Activated T-helper 9 cell treated with anti-CD3 and anti-CD28 coated beads, Interleukin-2, amount 50 U/mL, for 16 hours (primary cell): ENCODE measurements at regions not wholly inside any gene's neighbourhood (a gene's known extent, or its start where the extent isn't known, plus 50 kb on each side); places are given as distances from the start of the nearest gene placed in this dataset.
"Not testable (repeated sequence)": the region's sequence is repeated elsewhere in the genome, so short reads cannot be mapped to it uniquely, and the experiment has no call there.

ENCODE experiments used
- DNase-seq: peaks from one replicate; pipeline ENCODE4 v3.0.0-alpha.2; 2020; ENCODE audit warnings: low read depth

DNA sequence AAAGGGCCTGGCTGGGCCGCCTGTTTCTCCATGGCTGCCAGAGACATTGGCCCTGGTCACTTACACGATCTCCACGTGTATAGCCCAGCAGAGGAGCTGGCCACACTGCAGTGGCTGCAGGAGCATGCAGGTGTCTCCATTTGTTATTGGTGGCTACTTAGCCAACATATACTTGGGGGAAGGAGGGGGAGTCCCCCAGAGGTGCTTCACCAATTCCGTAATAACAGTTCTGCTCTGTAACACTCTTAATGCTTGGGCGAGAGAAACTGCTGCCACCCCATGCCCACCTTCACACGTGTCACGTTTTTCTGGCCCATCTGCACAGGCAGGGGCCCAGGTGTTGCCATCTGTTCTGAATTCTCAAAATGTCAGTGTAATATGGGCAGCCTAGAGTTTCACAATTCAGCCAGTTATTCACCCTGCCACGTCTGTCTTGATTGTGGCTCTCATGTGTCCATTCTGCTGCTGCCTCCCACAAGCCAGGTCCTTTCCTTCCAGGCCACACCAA lies 353.5 kb downstream of the BCL2L11 start:
- DNase-seq: not testable (repeated sequence)

DNA sequence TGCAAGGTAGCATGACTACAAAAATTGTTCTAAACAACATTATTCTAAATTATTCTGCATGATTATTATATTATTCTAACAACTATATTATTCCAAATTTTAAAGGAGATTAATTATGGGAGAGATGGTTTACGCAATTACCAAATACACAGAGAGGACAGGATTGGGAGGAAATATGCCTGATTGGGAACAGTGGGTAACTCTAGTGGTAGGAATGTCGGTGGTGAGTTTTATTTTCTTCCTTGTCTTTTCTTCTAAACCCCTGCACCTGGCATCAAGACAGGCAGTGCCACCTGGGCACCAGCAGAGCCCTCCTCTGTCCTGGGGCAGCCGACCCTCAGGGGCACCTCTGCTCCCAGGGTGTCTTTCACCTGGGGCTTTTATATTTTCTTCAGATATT lies 357.6 kb downstream of the BCL2L11 start:
- DNase-seq: not testable (repeated sequence)

DNA sequence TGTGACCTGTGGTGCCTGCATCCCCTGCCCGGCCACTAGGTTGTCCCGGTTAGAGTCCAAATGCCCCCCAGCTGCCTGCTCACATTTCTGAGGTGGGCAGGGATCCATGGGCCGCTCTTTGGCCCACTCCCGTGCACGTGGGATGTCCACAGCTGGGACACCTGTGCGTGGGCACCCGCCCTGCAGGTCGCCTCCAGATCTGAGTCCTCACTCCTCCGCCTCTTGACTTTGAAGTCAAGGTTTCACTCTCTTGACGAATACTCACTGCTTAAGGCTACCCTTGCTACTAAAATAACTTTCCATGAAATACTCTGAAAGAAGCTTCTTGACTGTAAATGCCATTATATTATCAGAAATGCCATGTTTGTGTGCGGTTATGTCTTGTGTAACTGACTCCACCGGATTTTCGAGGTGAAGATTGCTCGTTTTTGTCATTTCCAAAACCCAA lies 358.2 kb downstream of the BCL2L11 start:
- not testable (repeated sequence) for DNase-seq

DNA sequence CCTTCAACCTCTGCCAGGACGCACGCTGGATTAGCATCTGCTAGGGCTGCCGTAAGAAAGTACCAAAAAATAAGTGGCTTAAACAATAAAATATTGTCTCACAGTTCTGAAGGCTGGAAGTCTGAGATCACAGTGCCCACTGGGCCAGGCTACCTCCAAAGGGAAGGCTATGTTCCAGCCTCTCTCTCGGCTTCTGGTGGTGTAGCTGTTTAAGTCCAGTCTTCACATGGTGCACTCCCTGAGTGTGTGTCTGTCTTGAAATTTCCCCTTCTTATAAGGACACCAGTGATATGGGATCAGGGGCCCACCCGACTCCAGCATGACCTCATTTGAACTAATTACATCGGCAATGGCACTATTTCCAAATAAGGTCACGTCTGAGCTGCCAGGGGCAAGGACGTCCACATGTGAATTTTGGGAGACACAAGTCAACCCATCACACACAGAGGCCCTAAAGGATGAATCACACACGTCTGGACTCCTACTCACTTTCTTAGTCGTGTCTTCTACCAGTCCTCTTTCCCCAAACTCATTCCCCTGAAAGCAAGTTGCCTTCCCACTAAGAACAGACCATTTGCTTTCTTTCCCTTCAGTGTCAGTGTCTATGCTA lies 359.4 kb downstream of the BCL2L11 start:
- not testable (repeated sequence) for DNase-seq

DNA sequence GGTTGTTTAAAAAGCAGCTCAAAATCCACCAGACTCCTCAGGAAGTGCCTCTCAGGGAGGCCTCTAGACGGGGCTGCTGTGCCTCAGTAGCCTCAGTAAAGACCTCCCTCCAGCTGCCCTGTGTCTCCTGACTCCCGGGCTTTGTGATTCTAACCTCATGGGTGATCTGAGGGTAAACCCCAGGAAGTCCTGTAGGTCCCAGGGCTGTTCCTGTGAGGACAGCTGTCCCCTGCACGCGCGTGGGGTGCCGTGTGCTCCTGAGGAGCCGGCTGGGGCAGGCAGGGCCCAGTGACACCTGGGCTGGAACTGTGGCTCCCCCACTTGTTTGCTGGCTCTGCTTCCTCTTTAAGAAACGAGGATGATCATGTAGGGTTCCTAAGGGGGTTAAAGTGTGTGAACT lies 359.9 kb downstream of the BCL2L11 start:
- DNase-seq: not testable (repeated sequence)

DNA sequence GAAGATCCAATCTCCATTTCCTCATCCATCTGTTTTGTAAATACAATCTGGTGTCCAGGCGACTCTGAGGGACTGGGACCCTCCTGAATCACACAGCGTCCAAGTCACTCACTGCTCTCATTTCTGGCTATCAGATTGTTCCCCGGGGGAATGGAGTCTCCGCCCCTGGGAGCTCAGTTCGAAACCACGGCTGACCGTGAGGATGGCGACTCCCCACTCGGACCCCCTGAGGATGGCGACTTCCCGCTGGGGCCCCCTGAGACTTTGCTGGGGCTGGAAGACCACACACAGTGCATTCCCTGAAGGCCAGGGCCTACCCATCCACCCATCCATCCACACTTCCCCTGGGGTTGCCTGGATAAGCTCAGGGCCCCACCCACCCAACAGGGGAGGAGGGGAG lies 360.5 kb downstream of the BCL2L11 start:
- DNase-seq: not testable (repeated sequence)

DNA sequence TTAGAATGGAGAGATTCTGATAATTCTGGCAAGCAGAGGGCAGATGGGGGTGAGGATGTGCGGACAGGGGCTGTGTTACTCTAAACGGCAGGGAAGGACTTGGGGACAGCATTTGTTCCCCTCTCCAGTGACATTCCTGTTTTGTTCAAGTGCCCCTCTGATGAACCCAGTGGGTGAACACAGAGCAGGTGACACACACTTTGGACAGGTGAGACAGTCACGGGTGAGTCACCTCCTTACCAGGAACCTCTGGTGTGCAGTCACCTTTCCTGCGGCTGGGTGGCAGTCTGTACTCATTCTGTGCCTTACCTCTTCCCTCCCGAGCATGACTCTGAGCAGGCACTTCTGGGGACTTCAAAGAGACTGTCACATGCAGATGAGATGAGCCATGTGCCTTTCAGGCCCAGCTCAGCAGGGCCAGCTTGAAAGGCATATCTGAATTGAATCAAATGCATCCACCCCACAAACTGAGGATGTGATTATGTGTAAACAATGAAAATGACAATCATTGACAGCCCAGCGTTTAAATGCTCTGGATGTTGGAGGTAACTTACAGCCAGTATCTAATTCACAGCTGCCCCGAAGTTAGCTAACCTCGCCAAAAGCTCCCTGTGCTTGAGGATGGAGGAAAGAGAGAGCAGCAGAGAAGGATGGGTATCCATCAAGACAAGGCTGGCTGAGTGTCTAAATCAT lies 362.4 kb downstream of the BCL2L11 start:
- DNase-seq: not testable (repeated sequence)

DNA sequence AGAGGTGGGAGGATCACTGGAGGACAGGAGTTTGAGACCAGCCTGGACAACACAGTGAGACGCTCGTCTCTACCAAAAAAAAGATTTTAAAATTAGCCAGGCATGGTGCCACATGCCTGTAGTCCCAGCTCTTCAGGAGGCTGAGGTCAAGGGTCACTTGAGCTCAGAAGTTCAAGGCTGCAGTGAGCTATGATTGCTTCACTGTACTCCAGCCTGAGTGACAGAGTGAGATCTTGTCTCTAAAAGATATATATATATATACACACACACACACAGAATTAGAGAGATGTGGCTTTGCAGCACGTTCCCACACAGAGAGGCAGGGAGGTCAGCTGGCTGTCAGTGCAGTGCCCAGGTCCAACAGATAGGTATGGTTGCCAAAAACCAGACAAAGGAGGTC lies 363.4 kb downstream of the BCL2L11 start:
- not testable (repeated sequence) for DNase-seq

DNA sequence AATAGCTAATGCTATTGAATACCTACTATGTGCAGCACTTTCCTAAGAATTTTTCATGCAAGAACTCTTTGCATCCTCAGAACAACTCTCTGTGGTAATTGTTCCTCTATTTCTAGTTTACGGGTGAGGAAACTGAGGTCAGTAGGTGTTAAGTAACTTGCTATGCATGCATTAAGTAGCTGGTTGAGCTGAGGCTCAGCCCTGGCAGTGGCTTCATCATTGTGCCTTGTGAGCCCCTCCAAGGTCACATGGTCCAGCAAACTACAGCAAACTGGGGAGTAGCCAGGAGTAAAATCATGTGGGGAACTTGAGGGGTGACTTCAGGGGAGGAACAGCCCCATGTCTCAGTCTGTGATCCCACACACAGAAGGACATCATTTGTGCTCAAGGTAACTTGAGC lies 365.2 kb downstream of the BCL2L11 start:
- not testable (repeated sequence) for DNase-seq

DNA sequence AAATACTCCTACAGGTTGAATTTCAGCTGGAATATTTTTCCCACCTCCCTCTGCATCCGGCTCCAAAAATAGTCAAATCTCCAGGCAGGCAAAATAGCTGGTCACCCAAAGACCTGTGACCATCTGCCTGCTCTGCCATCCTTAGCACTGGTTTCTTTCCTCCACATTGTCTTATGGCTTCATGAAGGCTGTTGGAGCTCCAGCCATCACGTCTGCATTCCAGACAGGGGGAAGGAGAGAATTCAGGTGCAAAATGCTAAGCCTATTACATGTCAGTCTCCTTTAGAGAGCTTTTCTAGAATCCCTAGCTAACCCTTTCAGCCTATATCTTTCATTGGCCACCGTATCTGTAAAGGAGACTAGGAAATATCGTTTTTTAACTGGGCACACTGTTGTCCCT lies 367.7 kb downstream of the BCL2L11 start:
- DNase-seq: not testable (repeated sequence)

DNA sequence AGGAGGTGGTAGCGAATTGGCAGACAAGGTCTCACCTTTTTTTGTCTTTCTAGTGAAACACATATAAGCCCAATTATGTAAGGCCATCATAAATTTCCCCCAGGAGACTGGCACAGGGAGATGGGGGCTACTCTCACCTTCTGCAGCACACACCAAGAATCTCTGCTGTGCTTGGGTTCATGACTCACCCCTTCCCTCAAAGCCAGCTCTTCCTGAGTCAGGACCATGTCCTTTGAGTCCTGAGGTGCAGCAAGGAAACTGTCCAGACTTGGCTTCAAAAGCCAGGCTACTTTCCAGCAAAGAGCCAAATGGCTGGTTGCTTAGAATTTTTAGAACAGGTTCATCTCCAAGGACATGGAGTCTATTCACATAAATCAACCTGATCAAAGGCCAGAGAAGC lies 368.7 kb downstream of the BCL2L11 start:
- not testable (repeated sequence) for DNase-seq

DNA sequence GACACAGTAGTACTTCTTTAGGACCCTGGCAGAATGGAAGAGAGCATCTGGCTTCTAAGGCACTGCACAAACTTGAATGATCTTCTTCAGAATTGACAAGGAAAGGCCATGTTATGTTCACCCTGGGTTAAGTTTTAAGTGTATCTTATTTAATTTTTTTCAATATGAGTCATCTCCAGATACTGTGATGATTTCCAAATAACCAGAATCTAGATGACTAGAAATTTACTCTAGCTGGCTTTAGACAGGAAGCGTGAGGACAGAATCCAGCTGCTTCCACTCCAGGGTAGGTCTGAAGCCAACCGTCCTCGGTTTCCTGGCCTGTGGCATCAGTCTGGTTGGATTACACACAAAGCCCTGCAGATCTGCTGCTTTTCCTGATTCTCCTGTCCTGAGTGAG lies 370.5 kb downstream of the BCL2L11 start:
- not testable (repeated sequence) for DNase-seq

DNA sequence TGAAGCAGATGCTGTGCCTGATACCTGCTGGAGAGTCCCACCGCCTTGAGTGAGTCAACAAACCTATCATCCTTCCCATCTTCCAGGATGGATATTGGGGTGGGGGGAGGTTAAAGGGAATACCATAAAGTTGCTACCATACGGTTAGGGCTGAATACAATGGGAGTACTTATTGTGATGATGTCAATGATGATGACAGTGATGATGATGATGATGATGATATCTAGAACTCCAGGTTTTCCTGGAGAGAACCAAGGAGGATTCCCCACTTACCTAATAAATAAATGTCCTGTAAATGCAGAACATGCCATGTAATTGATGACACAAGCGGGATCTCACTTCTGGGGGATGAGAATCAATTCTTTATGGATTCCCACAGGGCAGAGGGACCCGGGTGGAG lies 370.9 kb downstream of the BCL2L11 start:
- DNase-seq: not testable (repeated sequence)

DNA sequence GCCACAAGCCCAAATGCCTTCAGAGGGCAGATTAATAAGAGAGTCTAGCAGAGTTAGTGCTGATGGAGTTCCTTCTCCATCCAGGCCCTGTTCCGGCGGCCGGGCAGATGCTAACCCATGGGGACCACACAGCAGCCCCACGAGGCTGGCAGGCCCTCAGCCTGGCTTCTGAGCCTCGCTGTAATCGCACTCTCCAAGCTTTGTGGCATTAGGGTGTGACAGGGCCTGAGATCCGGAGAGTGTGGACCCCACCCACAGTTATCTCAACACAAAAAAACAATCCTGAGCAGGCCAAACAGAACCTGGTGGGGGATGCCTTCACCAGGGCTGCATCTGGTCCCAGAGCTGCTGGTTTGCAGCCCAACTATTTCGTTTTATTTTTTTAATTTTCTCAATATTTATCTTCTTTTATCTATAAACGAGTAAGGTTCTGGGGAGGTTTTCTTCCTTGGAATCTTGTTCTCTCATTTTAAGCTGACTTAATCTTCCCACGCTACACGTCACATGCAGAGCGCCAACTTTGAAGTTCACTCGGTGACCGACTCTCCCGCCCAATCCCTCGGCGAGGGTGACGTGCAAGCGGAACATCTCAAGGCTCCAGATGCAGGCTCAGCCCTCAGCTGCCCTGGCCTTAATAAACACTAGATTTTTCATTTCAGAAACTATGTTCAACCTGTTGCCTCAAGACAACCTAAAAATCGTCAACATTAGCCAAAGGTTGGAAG lies 372.4 kb downstream of the BCL2L11 start:
- DNase-seq: not testable (repeated sequence)

DNA sequence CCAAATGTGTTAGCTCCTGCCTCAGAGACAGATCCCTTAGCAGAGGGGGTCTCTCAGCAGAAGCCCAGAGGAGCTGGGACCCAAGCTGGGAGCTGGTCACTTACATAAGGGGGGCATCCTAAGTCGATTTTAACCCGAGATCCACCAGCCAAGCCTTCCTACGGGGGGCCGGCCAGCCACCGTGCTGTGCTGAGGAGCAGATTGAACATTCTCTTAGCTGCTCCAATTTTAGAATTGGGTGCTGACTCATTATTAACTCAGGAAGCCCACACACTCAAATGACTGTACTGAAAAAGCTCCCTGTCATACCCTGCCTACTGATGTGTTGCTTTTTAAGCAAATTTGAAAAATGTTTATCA lies 373.0 kb downstream of the BCL2L11 start:
- DNase-seq: peak; percentile 27

DNA sequence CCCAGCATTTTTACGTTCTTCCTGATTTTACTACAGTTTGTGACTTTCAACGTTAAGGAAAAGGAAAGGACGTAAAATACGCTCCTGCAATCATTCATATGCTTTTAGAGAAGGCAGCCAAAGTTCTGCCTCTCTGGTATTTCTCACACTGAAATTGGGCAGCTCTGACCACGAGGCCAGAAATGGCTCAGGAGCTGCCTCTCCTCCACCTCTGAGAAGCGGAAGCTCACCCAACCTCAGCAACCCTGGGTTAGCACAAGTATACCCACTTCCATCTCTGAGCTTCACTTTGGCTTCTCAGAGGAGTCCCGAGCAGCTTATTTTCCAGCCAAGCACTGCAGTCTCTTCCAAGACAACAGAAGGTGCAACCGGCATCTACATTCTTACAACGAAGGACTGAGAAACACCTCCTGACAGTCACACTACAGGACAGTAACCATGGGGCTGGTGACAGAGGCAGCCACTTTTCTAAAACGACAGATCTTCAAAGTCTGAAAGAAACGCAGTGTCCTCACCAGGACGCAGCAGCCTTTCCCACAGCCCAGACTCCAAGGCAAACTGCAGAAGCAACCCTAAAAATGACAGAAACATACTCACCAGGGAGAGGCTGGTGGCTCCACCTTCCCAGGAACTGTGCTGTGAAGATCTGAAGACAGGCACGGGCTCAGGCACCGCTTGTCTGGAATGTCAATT lies 373.7 kb downstream of the BCL2L11 start:
- not testable (repeated sequence) for DNase-seq

DNA sequence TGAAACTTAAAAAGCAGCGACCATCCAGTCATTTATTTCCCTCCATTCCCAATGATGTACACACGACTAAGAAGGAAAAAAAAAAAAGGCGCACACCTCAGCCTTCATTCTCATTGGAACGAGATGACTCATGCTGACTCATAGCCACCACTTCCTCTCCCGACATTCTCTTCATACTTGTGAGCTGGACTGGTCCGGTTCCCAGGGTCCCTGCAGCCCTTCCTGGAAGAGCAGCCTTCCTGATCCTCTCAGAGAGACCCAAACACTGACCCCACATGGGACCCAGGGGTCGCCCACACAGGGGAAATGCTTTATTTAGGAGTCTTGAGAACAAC lies 374.2 kb downstream of the BCL2L11 start:
- DNase-seq: not testable (repeated sequence)

DNA sequence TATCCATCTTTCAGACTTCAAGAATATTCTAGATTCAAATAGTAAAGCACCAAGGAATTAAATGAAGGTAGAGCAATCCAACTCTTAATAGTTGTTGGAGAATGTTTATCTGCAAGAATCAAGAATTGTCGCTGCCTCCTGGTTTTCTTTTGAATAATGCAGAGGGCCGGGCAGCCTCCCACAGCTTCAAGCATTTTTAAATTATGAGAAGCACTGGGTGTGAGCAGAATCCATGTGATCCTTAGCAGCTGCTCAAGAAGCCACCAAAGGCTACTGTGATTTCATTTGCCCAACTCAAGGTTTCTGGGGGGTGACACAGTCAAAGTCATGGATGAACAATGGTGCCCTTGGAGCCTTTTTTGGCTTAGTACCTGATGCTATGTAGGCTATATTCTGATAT lies 374.9 kb downstream of the BCL2L11 start:
- DNase-seq: not testable (repeated sequence)

DNA sequence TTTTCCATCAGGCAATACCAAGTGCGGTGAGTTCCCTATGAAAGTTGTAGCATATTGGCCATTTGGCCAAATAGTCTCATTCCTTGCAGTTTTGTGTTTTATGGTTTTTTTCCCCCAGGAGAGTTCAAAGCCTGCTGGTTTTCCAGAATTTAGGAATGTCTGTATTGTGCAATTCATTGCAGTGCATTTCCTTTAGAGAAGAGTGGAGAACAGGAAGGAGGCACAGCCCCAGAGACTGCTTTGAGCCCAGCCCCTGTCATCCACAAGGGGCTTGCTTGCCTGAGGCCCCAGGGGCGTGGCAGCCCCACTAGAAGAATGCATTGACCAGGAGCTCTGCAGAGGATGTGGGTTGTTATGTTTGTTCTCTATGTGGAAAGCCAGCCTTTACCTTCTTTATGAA lies 375.5 kb downstream of the BCL2L11 start:
- not testable (repeated sequence) for DNase-seq

DNA sequence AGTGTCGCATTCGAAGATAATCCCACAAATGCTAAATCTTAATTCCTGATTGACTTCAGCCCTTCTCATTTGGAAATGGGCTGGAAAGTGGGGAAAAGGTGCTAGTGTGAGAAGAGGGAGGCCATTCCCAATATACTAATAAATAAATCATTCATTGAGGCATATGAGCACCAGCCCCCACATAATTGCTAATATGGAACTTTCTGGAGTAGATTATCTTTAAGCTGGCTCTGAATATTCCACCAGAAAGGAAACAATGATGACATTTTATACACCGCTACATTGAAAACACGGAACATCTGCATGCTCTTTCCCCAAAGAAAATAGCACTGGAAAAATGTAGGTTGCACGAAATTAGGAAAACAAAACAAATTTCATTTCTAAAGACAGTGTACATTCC lies 376.1 kb downstream of the BCL2L11 start:
- DNase-seq: not testable (repeated sequence)

DNA sequence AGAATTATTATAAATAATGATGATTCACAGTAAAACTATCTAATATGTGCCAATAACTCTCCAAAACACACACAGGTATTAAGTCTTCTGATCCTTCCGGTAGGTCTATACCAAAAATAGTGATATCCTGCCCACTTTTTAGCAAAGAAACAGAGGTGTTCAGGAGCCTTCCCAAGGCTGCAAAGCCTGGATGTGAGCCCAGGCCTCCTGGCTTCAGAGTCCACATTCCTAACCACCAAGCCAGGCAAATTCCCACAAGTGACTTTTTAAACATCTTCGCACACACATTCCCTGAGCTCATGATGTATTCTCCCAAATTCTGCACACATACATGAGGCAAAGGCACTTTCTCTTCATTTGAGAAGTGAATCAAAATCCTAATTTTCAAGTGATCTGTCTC lies 376.6 kb downstream of the BCL2L11 start:
- DNase-seq: not testable (repeated sequence)

DNA sequence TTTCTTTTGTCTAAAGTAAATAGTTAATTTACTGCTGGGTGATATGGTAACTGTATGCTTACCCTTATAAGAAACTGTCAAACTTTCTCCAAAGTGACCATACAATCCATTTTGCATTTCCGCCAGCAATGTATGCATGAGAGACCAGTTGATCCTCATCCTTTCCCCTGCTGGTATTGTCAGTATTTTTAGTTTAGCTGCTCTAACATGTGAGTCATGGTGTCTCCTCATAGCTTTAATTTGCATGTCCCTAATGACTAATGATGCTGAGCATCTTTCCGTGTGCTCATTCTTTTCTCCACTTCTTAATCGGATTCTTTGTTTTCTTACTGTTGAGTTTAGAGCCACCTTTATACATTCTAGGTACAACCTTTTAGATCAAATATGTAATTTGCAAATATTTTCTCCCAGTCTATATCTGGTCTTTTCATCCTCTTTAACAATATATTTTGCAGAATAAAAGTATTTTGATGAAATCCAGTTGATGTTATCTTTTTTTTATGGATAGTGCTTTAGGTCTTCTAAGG lies 379.9 kb downstream of the BCL2L11 start:
- not testable (repeated sequence) for DNase-seq
